GM19238 (cell line): ENCODE measurements at regions not wholly inside any gene's neighbourhood (a gene's known extent, or its start where the extent isn't known, plus 50 kb on each side); places are given as distances from the start of the nearest gene placed in this dataset.
"Not testable (repeated sequence)": the region's sequence is repeated elsewhere in the genome, so short reads cannot be mapped to it uniquely, and the experiment has no call there.

Source experiments
- DNase-seq: peaks from one replicate; pipeline ENCODE4 v3.0.0; 2011; ENCODE audit warnings: low spot score; ENCODE audit not compliant: insufficient read length

DNA sequence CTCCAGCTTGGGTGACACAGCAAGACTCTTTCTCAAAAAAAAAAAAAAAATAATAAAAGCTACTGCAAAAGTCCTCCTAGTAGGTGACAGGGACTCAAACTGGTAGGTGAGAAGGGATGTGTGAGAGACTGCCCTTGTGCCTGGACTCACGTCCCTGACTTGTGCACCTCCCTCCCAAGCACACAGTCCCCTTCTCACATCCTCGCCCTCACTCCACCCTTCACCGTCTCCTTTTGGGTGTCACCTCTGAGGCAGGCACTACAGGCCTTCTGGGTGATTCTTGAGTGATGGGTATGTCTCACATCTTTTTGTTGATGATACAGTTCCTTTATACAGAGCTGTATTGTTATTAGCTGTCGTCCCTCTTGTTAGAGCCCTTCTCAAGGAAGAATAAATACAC, 170.5 kb downstream of the TM9SF2 start:
- DNase-seq = no peak

DNA sequence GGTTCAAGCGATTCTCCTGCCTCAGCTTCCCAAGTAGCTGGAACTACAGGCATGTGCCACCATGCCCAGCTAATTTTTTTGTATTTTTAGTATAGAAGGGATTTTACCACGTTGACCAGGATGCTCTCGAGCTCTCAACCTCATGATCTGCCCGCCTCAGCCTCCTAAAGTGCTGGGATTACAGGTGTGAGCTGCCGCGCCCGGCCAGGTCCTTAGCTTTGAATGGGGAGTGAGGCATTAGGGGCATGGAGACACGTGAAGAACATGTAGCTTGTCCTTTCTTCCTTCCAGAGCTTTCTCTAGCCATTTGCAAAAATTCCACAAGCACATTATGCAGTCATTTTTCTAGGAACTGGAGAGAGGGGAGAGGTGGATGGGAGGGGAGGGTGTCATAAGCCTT, 167.8 kb downstream of the TM9SF2 start:
- DNase-seq = not testable (repeated sequence)

DNA sequence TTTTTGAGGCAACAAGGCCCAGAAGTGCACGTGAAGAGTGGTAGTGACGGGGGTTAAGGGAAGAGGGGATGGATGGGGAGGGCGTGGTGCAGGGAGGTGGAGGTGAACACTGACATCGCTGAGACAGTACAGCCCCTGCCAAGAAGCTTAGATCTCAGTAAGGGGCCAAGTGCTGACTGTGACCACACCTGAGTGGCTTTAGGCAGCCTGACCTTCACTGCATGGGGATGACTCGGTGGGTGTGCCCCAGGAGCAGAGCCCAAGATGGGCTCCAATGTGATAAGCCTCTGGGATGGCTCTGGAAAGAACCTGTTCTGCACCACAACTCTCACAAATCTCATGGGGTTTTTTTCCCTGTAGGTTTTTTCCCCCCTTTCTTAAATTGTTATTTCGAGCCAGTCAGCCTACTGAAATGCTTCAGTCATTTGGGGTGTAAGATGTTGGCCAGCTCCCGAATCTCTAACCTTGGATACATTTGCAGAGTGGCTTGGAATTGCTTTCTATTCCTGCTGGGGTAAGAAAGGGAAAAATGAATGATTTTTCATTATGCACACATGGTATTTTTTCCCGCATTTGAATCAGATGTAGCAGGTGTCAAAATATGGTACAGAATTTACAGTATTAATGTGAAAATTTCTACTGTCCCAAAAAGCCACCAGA, 165.0 kb downstream of the TM9SF2 start:
- DNase-seq = no peak

DNA sequence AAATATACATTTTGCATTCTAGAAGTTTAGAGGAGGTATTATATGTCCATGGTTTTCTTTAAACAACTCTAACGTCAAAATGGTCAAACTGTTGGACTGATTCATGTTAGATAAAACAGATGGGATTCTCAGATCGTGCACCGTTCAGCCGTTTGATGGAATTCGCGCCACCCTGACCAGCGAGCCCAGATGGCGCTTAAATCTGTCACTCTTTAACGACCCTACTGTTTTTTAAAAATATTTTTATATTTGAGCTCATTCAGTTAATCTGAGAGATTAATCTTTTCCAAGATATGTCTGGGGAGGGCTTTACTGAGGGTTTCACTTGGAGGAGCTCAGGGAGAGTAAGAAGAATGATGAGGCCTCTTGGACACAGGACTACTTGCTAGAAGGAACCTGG, 164.4 kb downstream of the TM9SF2 start:
- no peak for DNase-seq

DNA sequence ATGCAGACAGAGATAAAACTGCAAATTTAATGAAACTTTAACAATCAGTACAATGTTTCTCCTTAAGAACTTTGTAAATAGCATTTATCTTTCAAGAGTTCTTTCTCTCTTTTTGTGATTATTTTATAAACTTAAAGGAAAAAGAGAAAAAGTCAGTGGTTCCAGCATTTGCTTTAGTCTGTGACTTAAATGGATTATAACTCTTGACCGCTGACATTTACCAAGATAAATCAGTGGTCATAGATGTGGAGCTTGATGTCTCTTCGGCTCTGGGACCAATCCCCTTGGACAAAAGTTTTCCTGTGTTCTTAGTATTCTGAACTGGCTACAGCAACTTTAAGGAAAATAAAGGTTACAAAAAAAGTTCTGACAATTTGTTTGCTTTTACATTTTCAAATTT, 162.6 kb downstream of the TM9SF2 start:
- no peak for DNase-seq

DNA sequence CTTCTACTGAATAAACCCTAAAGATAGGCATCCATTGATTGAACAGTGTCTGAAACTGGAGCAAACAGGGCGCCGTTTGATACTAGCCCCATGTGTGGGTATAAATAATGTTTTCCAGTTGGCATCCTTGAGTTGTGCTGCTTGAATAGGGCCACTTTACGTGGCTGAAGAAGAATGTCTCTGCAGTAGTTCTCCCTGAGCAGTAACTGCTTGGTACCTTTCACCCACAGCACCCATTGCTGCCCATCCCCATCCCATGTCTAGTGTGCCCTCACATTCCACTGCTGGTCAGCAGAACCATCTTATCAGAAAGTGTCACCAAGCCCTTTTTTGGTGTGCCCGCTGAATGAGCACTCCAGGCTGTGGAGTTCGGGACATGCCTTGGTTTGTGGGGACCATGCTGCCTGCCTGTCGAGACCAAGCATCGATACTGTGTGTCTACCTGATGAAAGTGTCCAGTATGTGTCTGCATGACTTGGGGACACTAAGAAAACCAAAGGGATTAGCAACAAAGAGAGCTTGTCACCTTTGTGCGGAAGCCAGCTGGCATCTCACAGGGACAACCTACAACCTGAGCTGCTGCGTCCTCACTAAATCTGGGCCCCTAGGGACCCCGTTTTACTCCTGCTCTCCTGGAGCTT, 162.0 kb downstream of the TM9SF2 start:
- no peak for DNase-seq

DNA sequence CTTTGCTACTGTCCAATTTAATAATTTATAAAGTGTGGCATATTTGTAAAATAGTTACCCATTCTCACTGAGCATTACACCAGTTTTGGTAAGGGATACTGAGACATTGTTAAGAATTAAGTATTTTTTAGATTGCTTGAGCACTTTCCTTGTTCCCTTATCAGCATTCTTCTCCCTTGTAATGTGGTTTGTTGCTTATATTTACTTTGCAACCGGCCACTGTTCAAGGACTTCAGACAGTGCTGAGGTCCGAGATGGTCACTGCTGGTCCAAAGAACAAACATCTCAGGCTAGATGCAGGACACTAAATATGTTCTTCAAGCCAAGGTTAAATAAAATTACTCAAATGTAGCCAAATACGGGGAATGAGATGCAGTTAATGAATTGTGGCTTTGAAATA, 161.4 kb downstream of the TM9SF2 start:
- DNase-seq = no peak

DNA sequence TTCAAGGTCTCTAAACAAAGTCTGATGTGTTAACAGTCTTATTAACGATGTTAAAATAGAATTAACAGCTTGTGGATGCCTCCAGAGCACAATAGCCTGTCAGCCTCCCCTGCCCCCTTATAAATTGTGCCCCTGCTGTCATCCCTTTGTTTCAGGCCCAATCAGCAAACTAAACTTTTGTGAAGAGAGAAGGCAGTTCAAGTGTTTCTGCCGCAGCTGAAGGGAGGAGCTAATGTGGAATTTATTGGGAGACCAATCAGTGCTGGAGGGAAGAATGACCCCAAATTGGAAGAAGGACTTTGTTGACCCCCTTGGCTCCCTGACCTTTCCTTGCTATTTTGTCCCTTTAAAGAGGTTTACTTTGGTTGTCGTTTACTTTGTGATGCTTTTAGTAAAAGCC, 160.5 kb downstream of the TM9SF2 start:
- DNase-seq = no peak

DNA sequence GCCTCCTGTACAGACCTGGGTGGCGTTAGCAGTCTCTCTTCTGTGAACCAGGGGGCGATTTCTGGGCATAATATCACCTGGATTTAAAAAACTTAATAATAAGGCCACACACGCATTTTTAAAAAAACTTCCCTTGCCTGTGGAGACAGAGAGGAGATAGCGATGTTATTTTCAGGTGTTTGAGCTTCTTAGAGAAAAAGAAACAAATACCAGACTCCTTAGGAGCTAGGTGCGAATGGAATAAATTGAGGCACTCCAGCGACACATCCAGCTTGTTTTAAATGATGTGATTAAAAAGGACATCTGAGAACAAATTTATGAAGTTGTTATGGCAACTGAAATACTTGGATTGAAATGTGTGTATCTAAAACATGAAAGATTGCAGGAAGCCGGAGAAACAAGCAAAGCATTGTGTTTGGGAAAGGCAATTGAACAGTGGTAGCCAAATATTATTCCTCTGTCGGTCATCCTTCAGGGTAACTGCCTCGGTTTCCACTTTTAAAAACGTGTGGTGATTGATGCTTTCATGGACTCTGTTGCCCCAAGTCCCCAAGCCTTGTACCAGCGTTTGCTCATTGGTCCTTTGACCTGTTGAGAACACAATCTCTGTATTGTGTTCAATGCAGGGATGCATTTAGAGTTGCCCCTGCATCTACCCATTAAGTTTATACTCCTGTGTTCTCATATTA, 158.7 kb downstream of the TM9SF2 start:
- no peak for DNase-seq

DNA sequence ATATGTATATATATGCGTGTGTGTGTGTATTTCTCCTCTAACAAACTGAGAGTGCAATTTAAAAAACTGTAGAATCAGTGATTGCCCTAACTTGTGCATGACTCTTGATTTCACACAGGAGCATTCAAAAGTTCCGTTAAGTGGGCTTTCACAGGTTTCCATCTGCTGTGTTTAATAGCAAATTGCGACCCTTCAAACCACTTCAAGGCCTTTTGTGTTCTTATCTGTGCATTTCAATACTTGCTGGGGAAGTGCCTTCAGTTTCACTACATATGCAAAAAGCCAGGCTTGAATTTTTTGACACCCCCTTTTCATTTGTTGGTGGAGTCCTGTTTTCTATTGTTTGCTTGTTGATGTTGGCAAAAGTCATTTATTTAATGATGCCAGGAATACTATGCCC, 158.0 kb downstream of the TM9SF2 start:
- DNase-seq = no peak

DNA sequence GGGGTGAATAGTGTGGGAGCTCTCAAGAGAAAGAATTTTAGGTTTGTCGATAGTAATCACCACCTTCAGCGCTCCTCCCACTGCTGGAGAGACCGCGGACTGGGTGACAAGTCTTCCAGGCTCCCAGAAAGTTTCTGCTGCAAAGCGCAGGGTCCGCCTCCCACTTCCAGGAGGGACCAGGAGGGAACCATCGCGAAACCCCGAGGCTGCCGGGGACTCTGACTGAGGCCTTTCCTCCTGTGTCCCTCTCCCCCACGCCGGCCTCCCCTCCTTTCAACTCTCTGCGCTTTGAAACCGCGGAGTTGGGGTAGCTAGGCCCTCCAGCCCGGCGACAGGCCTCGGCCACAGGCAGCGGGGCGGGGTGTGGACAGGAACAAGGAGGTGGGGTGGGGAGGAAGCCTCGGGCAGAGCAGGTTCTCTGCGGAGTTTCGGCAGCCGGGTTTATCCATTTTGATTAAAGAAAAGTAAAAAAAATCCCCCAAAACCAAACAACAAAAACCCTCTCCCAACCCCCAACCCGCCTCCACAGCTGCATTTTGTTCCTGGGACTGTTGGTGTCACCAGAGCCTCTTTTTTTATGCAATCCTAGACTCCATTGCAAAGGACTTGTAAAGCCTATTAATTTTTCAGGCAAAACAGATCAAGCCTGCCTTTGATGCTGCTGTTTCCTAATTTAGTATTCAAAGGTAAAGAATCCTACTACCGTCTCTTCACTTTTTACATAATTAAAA, 157.2 kb downstream of the TM9SF2 start:
- DNase-seq = no peak

DNA sequence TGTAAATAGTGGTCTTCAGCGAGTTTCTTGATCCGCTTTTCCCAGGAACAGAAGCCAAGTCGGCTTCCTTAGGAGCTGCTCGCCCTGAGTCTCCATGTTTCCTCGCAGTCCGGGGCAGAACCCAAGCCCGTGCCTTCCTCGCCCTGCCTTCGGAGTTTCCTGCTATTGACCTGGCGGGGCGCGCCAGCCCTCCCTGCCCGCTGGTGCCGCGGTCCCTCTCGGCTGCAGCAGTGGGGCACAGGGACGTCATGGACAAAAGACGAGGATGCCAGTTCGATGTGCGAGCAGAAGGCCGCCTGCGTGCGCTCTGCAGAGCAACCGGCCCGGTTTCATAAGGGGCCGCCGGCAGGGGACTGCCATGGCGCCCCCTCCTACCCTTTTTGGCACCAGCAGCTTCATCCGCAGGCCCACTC, 156.6 kb downstream of the TM9SF2 start:
- DNase-seq = no peak

DNA sequence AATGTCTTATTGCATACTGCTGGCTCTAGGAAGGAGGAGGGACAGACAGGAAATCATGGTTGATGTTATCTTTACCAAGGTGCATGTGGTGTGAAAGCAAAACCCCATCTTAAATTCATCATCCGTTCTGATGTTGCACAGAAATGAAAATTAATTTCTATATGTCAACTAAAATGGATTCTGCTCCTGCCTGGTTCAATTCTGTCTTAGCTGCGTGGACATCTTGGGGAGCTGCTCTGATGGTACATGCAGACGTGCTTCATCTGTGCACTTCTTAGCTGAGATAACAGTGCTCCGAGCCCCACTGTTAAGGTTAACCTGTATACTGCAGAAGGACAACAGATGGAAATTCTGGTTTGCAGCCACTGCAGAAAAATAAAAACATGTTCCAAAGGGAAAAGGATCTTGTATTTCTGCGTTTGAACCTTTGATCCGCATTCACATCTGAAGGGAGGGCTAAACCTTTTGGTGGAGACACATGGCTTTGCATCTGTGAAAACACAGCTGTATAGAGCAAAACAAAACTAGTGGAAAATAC, 155.6 kb downstream of the TM9SF2 start:
- DNase-seq = no peak

DNA sequence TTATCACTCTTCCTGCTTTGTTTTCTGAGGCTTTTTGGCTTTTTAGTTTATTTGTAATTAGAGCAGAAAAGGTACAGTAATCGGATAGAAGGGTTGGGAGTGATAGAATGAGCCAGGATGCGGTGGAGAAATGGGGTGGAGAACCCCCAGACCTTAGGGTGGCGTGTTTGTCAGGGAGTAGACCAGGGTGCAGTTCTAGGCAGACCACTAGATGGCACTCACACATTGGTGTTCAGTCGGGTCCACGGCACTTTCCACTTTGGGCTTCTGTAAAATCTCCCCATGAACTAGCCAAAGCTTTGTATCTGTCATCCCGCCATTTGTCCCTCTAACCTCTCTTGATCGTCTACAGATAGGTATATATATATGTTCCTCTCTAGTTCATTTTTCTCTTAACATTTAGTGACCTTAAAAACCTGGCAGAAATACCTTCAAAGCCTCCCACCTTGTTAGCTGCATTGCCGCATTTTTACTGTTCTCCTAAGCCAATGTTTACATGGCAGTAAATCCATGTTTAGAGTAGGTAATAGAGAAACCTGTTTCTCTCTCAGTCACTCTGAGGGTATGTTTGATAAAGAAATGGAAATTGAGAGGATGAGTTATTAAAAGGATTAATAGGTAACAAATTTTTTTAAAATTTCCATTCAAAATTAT, 154.9 kb downstream of the TM9SF2 start:
- DNase-seq = peak; percentile 52

DNA sequence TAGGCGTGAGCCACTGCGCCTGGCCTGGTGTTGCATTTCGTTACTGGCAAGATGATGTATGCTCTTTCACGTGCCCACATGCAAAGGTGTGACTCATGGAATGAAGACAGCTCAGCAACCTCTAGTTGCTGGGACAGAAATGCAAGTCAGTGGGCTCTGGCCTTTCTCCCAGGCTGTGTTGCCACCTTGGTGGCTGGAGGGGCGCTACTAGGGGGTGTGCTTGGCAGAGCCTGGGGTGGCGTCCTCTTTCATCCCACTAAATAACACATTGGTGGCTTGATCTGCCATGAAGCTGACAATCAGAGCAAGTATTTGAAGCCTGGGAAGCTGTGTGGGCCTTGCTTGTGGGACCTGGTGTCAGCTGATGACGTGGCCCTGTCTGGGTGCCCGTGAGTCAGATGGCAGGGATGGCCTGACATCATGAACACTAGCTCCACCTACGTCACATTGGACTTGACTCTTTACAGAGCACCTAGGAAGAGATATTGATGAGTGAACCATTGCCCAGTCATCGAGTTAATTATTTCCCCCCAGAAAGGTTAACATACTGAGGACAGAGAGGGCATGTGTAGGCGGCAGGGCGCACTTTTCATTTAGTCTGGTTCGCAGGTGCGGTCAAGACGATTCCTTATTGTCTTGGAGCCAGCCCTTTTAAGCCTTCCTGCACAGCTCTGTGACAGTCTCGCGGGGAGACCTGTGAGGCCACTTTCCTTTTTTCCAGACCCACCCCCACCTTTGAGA, 154.2 kb downstream of the TM9SF2 start:
- no peak for DNase-seq

DNA sequence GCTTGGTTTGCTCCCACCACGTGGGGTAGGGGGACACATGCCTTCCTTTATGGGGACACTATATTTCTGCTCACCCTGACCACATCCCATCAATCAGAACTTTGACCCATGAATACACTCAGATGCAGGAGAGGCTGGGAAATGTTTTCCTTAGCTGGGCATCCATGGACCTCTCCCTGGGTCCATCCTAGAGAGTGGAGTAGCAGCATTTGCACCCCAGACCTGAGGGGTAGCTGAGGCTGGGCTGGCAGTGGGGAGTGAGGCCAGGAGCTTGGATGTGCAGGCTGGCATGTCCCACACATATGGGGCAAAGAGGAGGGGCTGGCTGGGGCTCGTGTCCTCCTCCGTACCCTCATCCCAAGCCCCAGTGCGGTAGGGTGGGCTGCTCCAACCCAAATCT, 152.8 kb downstream of the TM9SF2 start:
- DNase-seq = no peak

DNA sequence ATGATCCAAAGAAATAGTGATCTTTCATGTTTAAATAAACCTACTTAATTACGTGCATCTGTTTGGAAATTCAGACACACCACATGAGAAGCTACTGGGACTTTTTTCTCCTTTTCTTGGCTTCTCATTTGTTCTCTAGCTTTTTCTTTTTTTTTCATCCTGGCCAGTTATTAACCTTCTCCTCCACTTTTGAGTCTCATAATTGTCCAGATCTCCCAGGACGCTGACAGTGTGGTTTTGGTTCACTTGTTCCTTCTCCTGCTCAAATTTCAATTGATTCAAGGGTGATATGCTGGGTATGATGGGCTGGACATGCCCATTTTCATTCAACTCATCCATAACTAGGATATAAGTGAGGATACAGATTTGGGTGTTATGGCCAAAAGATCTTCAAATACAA, 152.3 kb downstream of the TM9SF2 start:
- DNase-seq = no peak

DNA sequence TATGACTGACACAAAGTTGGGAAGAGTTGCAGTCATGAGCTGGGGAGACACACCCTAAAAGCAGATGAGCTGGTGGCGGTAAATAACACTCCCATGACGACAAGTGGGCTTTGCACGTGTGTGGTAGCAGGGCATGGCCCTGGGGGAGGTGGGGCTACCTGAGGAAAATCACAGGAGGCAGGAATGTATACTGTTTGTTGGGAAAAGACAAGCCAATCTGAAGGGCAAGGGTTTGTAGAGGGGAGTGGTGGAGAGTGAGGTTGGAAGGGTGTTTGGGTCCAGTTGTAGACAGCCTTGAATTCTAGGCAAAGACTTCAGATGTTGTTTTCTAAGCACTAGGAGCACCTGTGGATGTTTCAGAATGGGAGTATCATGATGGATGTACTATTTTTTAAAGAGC, 151.6 kb downstream of the TM9SF2 start:
- DNase-seq = no peak

DNA sequence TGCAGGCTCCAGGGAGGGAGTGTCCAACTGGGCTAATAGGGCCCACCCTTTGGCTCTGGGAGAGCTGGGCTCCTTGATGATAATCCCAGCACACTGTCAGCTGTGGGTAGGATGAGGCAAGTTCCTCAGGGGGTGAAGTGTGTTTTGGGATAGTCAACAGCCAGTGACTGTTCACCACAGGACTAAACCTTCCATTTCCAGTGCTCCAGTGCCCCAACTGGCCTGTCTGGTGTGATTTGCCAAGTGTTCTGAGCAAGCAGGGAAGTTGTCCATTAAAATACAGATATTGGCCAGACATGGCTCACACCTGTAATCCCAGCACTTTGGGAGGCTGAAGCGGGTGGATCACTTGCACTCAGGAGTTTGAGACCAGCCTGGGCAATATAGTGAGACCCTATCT, 150.9 kb downstream of the TM9SF2 start:
- no peak for DNase-seq

DNA sequence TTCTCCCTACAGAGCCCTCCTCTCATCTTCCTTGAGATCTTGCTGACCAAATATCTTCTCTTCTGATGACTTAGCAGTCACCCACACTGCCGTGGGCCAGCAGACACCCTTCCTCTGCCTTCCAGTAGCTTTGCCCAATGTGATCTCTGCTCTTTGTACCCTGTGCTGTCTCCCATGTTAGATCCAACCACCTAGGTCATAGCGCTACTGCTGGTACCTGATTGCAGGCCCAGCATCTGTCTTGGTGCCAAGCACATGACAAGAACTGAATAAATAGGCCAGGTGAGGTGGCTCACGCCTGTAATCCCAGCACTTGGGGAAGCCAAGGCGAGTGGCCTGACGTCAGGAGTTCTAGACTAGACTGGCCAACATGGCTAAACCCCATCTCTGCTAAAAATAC, 149.7 kb downstream of the TM9SF2 start:
- DNase-seq = no peak

DNA sequence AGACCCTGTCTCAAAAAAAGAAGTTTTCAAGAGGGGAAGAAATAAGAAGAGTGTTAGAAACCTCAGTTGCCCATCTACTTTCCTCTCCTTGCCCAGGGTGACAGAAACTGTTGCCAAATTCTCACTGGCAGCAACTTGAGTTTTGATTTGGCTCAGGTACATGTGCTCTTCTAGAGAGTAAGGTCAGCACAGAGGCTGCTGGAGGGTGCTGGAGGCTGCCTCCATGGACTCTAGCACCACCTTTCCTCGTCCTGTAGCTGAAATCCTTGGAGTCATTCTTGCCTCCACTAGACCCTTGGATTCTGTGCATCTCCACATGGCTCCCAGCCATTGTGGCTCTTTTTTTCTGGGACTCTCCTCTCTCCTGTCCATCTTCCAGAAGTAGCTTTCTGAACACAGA, 149.1 kb downstream of the TM9SF2 start:
- no peak for DNase-seq
